WI38 (cell line): ENCODE measurements at regions not wholly inside any gene's neighbourhood (a gene's known extent, or its start where the extent isn't known, plus 50 kb on each side); places are given as distances from the start of the nearest gene placed in this dataset.

ENCODE experiments used
- H3K4me3 ChIP-seq: 2 replicates; pipeline ENCODE4 v1.5.1; 2011; ENCODE audit warnings: low read depth, mild to moderate bottlenecking, control low read depth, low read length
- TF ChIP-seq, protein P1 (sequence below): IDR thresholded peaks from 2 replicates; pipeline ENCODE4 v1.5.1; 2012; ENCODE audit warnings: low read depth, mild to moderate bottlenecking, control low read depth, low read length

DNA sequence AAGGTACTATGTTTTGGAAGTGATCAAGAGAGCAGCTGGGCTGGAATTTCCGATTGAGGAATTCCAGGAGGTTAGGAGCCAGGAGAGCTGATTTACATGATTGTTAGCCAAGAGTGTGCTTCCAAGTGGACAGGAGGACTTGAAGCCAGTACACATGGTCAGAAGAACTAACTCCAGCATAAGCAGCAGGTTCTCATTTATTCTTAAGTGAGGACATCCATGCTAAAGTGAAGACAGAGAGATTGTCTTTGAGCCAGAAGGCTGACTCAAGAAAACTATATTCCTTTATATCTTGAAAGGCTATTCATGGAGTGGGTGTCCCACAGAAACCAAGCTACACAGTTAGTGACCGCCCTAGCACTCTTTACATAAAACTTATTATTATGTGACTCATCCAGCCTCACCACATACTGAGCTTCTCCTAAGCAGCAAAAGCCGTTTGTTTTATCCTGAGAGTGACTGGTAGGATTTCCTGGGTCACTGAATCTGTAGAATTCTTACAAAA, 56.7 kb upstream of the SEMA3A start:
- TF ChIP-seq, protein P1, sequence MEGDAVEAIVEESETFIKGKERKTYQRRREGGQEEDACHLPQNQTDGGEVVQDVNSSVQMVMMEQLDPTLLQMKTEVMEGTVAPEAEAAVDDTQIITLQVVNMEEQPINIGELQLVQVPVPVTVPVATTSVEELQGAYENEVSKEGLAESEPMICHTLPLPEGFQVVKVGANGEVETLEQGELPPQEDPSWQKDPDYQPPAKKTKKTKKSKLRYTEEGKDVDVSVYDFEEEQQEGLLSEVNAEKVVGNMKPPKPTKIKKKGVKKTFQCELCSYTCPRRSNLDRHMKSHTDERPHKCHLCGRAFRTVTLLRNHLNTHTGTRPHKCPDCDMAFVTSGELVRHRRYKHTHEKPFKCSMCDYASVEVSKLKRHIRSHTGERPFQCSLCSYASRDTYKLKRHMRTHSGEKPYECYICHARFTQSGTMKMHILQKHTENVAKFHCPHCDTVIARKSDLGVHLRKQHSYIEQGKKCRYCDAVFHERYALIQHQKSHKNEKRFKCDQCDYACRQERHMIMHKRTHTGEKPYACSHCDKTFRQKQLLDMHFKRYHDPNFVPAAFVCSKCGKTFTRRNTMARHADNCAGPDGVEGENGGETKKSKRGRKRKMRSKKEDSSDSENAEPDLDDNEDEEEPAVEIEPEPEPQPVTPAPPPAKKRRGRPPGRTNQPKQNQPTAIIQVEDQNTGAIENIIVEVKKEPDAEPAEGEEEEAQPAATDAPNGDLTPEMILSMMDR: no peak
- H3K4me3 ChIP-seq: no peak overlapping the region

DNA sequence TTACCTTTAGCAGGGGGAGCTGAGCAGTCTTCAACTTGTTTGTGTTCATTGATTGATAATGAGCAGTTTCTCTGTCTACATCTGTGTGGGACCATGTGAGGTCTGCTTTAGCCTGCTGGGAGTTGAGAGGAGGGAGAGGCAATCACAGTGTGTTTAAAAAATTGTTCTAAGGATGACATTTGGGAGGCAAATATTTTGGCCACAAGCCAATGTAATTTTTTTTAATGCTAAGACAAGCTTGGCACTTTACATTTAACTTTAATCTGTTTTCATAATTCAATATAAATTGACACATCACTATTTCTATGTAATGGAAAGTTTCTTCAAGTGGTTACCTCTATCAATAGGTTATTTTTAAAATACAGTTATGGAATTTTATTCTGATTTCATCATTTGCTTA, 55.9 kb upstream of the SEMA3A start:
- H3K4me3 ChIP-seq: no peak overlapping the region
- TF ChIP-seq, protein P1: no peak

DNA sequence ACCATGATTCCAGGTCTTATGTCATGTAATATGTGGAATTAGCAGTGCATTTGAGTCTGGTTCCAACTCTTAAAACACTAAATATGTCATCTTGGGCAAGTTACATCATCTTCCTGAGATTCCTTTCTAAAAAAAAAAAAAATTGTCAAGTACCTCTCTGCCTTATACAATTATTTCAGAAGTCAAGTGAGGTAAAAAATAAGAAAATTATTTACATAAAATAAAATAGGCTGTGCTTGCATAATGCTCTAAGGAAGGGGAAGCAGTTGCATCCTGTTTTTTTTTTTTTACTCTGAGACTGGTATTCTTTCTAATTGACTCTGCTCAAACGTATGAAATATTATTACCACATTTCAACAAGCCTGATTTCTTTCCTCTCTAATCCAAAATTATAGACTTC, 55.1 kb upstream of the SEMA3A start:
- H3K4me3 ChIP-seq: no peak overlapping the region
- TF ChIP-seq, protein P1: no peak

DNA sequence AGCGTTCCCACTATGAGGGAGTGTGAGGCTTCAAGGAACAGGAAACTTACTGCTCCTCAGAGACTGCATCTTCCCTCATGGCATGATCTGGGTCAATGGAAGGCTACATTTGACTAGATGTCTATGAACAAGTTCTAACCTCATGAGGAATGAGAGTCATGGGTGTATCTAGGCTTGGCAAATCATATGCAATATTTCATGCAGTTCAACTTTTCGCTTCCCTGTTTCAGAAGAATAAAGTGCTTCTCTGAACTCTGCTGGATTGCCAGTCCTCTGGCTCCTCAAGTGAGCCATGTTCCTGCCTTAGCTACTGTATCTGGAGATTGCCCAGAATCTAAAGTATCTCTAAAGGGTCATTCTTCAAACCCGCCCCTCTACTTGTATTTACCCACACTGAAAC, 54.3 kb upstream of the SEMA3A start:
- H3K4me3 ChIP-seq: no peak overlapping the region
- TF ChIP-seq, protein P1: no peak

DNA sequence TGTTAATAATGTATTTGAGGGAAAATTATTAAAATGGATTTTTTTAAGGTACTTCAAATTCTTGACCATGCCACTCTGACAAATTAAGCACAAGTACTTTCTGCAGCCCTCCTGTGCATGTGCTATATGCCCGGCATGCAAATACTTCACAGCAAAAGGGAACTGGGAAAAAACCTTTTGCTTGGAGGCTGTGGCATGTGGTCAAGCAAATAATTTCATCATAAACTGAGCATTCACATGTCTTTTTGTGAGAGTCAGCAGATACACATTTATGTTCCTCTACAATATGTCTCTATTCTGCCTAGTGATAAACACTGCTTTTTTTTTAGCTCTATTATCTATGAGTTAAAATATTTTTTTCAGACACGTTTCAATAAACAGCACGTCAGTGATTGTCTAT, 53.7 kb upstream of the SEMA3A start:
- TF ChIP-seq, protein P1: no peak
- H3K4me3 ChIP-seq: no peak overlapping the region

DNA sequence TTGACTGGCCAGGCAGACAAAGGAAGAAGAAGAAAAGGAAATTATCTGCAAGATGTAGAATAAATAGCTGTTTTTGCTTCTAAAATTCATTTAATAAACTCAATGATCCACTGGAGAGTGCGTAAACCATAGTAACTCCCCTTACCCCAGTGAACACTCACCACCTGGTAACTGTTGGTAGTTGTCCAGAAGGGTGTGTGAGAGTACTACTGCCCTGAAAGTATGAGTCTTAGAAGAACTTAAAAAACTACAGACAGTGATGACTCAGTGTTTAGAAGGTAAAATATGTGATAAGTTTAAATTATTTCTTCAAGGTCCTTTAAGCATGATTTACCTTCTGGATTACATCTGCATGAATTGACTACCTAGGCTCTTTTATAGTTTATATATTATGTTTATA, 53.0 kb upstream of the SEMA3A start:
- H3K4me3 ChIP-seq: no peak overlapping the region
- TF ChIP-seq, protein P1: no peak

DNA sequence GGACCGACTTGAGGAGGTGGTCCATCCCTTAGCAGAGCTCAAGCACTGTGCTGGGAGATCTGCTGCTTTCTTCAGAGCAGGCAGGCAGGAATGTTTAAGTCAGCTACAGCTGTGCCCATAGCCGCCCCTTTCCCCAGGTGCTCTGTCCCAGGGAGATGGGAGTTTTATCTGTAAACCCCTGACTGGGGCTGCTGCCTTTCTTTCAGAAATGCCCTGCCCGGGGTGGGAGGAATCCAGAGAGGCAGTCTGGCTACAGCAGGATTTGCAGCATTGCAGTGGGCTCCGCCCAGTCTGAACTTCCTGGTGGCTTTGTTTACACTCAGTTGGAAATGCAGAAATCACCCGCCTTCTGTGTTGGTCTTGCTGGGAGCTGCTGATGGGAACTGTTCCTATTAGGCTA, 51.2 kb upstream of the SEMA3A start:
- TF ChIP-seq, protein P1: no peak

More for the DNA sequence above, 51.2 kb upstream of the SEMA3A start:
- no peak overlapping the region for H3K4me3 ChIP-seq
